DND-41 (cell line): ENCODE measurements at regions not wholly inside any gene's neighbourhood (a gene's known extent, or its start where the extent isn't known, plus 50 kb on each side); places are given as distances from the start of the nearest gene placed in this dataset.

Experiments
- ATAC-seq: fragments of 200-7000 bp; cut with Tn5 transposase; 3 replicates; pipeline ENCODE4 v1.9.1; 2021; ENCODE audit warnings: low read depth; ENCODE audit not compliant: insufficient read depth
- DNase-seq: peaks from one replicate; pipeline ENCODE4 v3.0.0-alpha.2; 2020
- H2AFZ ChIP-seq: 2 replicates; pipeline ENCODE4 v1.6.0; 2012; ENCODE audit warnings: low read depth, low read length
- H3K27ac ChIP-seq: 2 replicates; pipeline ENCODE4 v1.5.1; 2012; ENCODE audit warnings: low read length, inconsistent platforms
- H3K27me3 ChIP-seq: fragments of 200-600 bp; sonication (generic); 2 replicates; pipeline ENCODE4 v1.6.0; 2012; ENCODE audit warnings: low read length, mild to moderate bottlenecking, inconsistent platforms; ENCODE audit not compliant: insufficient read depth, poor library complexity
- H3K36me3 ChIP-seq: 2 replicates; pipeline ENCODE4 v1.5.1; 2012; ENCODE audit warnings: low read length, inconsistent platforms; ENCODE audit not compliant: insufficient read depth
- H3K4me1 ChIP-seq: 2 replicates; pipeline ENCODE4 v1.5.1; 2012; ENCODE audit warnings: mild to moderate bottlenecking, low read length; ENCODE audit not compliant: insufficient read depth
- H3K4me2 ChIP-seq: 2 replicates; pipeline ENCODE4 v1.6.0; 2012; ENCODE audit warnings: mild to moderate bottlenecking, moderate library complexity, low read length, inconsistent platforms; ENCODE audit not compliant: insufficient read depth
- H3K4me3 ChIP-seq, 2 experiments: fragments of 200-600 bp in 1 of 2; shearing (Covaris generic) in 1 of 2; 2 replicates each; pipeline ENCODE4 v1.5.1; 2012 to 2016; ENCODE audit warnings: inconsistent platforms in 2 of 2, low read length in 2 of 2, mild to moderate bottlenecking in 2 of 2, low read depth in 1 of 2, moderate library complexity in 1 of 2
- H3K79me2 ChIP-seq: 2 replicates; pipeline ENCODE4 v1.6.0; 2012; ENCODE audit warnings: low read length, inconsistent platforms; ENCODE audit not compliant: insufficient read depth
- H3K9ac ChIP-seq: 2 replicates; pipeline ENCODE4 v1.6.0; 2012; ENCODE audit warnings: low read depth, mild to moderate bottlenecking, inconsistent platforms, low read length, moderate library complexity
- H3K9me3 ChIP-seq: 2 replicates; pipeline ENCODE4 v1.5.1; 2012; ENCODE audit warnings: low read length, moderate library complexity, mild to moderate bottlenecking, inconsistent platforms; ENCODE audit not compliant: insufficient read depth, severe bottlenecking
- H4K20me1 ChIP-seq: 2 replicates; pipeline ENCODE4 v1.6.0; 2012; ENCODE audit warnings: low read length; ENCODE audit not compliant: insufficient read depth
- EZH2 ChIP-seq: IDR thresholded peaks from 3 replicates; pipeline ENCODE4 v1.6.1; 2012; ENCODE audit warnings: borderline replicate concordance, low read depth, mild to moderate bottlenecking, moderate library complexity, low read length, inconsistent platforms; ENCODE audit not compliant: severe bottlenecking
- TF ChIP-seq, protein P1 (sequence below): IDR thresholded peaks from 2 replicates; pipeline ENCODE4 v1.5.1; 2012; ENCODE audit warnings: borderline replicate concordance, low read length, moderate library complexity, mild to moderate bottlenecking; ENCODE audit not compliant: poor library complexity, severe bottlenecking; ENCODE audit errors: extremely low read depth

- ATAC-seq (no peak), DNase-seq (no peak)
- Histone ChIP-seq H3K36me3 (no peaks in the 10 kb centered on the region), H4K20me1 (no peaks in the 10 kb centered on the region), H3K79me2 (no peaks in the 10 kb centered on the region), H3K9me3 (no peaks in the 10 kb centered on the region), H3K27me3 (no peaks in the 10 kb centered on the region), H3K4me3 (no peak overlapping the region), H3K4me1 (no peaks in the 10 kb centered on the region), H3K4me2 (no peak overlapping the region), H2AFZ (no peak overlapping the region), H3K9ac (no peak overlapping the region), H3K27ac (no peak overlapping the region)
- TF ChIP-seq, protein P1, sequence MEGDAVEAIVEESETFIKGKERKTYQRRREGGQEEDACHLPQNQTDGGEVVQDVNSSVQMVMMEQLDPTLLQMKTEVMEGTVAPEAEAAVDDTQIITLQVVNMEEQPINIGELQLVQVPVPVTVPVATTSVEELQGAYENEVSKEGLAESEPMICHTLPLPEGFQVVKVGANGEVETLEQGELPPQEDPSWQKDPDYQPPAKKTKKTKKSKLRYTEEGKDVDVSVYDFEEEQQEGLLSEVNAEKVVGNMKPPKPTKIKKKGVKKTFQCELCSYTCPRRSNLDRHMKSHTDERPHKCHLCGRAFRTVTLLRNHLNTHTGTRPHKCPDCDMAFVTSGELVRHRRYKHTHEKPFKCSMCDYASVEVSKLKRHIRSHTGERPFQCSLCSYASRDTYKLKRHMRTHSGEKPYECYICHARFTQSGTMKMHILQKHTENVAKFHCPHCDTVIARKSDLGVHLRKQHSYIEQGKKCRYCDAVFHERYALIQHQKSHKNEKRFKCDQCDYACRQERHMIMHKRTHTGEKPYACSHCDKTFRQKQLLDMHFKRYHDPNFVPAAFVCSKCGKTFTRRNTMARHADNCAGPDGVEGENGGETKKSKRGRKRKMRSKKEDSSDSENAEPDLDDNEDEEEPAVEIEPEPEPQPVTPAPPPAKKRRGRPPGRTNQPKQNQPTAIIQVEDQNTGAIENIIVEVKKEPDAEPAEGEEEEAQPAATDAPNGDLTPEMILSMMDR: no peak
- no peak for TF ChIP-seq EZH2
Measured at GRCh38 chr1:60906526-60906925, 175.8 kb upstream of the NFIA start.

DNA sequence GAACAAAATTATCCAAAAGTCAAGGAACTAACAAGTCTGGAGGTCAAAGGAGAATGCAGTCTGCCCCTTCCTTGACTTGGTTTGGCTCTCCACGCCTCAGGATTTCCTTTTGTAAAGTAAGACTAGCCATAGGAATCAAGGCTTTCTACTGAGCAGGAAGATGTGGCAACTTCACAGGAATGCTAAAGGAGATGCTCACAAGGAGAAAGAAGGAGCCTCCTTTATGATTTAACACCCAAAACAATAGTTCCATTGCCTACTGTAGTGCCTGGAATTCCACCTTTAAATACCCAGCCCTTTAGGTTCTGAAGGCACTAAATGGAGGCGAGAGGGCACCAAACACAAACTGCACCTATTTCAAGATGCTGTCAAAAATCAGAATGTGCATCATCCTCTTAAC, 176.3 kb upstream of the NFIA start:
- Histone ChIP-seq H3K4me1 (no peaks in the 10 kb centered on the region), H3K27ac (no peak overlapping the region), H3K4me2 (no peak overlapping the region), H3K79me2 (no peaks in the 10 kb centered on the region), H4K20me1 (no peaks in the 10 kb centered on the region), H3K9ac (no peak overlapping the region), H3K27me3 (no peaks in the 10 kb centered on the region), H3K36me3 (no peaks in the 10 kb centered on the region), H2AFZ (no peak overlapping the region), H3K9me3 (no peaks in the 10 kb centered on the region), H3K4me3 (no peak overlapping the region)
- no peak for DNase-seq
- TF ChIP-seq EZH2: no peak
- TF ChIP-seq, protein P1: no peak
- no peak for ATAC-seq

DNA sequence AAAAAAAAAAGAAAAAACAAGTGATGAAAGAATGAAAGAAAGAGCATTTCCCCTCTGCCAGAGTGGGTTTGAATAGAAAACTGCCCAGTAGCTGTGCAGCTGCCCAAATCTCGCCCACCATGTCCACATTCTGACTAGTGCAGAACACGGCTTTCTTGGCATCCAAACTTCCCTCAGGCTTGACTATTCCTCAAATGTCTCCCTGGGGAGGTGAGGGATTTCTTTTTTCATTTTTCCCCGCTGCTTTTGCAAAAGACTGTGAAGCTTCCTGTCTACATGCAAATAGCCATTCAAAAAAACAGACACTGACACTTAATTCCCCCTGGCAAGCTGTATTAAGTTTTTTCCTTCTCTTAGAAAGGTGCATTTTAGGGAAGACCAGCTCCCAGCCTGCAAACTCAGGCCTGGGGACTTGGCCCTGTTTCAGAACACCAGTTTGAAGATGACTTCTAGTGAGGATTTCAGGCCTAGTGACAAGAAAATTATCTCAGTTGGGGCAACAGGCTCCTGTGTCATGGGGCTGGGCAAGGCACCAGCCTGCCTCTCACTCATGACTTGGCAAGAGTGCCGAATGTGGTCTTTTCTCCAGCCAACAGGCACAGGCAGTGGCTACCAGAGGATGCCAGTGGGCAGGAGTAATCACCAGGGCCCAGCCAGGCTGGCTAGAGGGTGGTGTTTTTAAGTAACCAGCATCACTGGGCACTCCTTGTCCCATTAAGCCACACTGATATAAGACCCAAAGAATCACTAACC, 178.1 kb upstream of the NFIA start:
- Histone ChIP-seq H2AFZ (no peak overlapping the region), H4K20me1 (no peaks in the 10 kb centered on the region), H3K4me3 (no peak overlapping the region), H3K27me3 (no peaks in the 10 kb centered on the region), H3K9me3 (no peaks in the 10 kb centered on the region), H3K36me3 (no peaks in the 10 kb centered on the region), H3K9ac (no peak overlapping the region), H3K4me2 (no peak overlapping the region), H3K27ac (no peak overlapping the region), H3K4me1 (no peaks in the 10 kb centered on the region), H3K79me2 (no peaks in the 10 kb centered on the region)
- TF ChIP-seq, protein P1: no peak
- TF ChIP-seq EZH2: no peak
- DNase-seq (no peak), ATAC-seq (no peak)
